Stimulated activated naive CD8-positive, alpha-beta T cell treated with anti-CD3 and anti-CD28 coated beads, Interleukin-15, Interleukin-2, amounts not matched to agents 100 U/mL and 50 U/mL, for 24 hours (primary cell): ENCODE measurements at regions not wholly inside any gene's neighbourhood (a gene's known extent, or its start where the extent isn't known, plus 50 kb on each side); places are given as distances from the start of the nearest gene placed in this dataset.
A peak's percentile ranks its signal among the peaks of the same experiment; 100 is the strongest.

Experiments used
- ATAC-seq: fragments of 150-1000 bp; cut with Tn5 transposase; one replicate; pipeline ENCODE4 v1.10.0; 2021
- DNase-seq: peaks from one replicate; pipeline ENCODE4 v3.0.0; 2021

DNA sequence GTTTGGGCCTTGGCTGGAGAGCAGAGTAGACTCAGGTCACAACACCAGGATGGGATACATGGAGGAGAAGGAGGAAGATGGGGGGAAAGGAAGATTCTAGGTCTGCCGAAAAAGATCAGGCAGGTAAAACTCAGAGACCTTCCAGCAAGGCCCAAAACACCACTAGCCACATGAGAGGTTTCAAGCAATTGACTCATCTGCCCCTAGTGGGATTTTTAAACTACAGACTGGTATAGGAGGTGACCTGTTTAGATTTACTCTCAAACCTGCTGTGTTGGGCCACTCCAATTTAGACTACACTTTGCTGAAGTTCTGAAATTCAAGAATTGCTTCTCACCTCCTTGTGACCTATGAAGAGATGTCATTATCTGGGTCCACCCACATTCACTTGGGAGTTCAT, 236.9 kb upstream of the SASH1 start:
- ATAC-seq (no peak), DNase-seq (no peak)

GRCh38 chr6:148107911-148108310, 234.7 kb upstream of the SASH1 start:
- DNase-seq (no peak), ATAC-seq (no peak)

- no peak for DNase-seq
These were observed 232.9 kb upstream of the SASH1 start for GRCh38 chr6:148109732-148110131.

GRCh38 chr6:148110925-148111324, 231.7 kb upstream of the SASH1 start:
- no peak for DNase-seq
- no peak for ATAC-seq

More at GRCh38 chr6:148109732-148110131, 232.9 kb upstream of the SASH1 start:
- ATAC-seq: no peak

- ATAC-seq: peak; percentile 52
These were observed 229.8 kb upstream of the SASH1 start for GRCh38 chr6:148112851-148113319.

DNA sequence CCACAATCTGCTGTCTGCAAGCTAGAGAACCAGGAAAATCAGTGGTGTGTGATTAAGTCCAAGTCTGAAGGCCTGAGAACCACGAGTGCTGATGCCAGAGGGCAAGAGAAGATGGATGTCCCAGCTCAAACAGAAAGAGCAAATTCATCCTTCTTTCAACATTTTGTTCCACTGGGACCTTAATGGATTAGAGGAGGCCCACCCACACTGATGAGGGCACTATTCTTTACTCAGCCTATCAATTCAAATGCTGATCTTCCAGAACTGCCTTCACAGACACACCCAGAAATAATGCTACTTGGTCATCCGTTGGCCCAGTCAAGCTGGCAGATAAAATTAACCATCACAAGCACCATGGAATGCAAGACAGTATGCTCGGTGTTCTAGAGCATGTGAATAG, 226.6 kb upstream of the SASH1 start:
- DNase-seq (no peak), ATAC-seq (no peak)

More at GRCh38 chr6:148112851-148113319, 229.8 kb upstream of the SASH1 start:
- no peak for DNase-seq

DNA sequence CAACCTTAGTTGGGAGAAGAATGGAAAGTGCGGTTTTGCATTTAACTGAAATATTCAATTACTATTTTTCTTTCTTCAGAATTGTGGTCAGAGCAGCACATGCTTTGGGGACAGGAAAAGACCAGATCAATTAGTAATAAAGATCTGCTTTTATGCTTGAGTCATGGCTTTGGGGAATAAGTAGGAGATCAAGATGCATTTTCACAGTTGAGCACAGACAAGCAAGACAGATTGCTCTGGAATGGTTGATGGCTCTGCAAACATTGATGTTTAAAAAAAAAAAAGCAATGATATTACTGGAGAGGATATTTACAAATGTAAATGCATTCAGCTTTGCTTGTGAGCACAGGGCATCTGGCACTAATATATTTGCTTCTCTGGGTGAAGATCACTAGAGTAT, 224.4 kb upstream of the SASH1 start:
- ATAC-seq (no peak), DNase-seq (no peak)

- no peak for ATAC-seq
- DNase-seq: no peak
These were observed 214.5 kb upstream of the SASH1 start for GRCh38 chr6:148128014-148128730.

DNA sequence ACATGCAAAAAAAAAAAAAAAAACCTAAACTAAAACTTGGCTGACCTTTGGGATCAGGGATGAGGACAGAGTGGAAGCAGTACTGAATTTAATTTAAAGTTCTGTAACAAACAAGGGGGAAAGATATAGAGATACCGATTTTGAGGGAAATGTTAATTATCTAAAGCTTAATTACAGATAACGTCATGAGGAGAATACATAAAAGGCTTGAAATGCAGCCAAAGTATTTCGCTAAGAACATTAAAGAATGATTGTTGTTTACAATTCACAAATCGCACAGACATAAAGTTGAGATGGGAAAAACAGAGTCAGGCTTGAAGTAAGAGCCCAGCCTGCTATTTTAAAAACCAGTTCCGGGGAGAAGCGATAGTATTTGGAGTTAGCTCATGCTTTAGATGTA, 208.0 kb upstream of the SASH1 start:
- no peak for DNase-seq
- no peak for ATAC-seq

DNA sequence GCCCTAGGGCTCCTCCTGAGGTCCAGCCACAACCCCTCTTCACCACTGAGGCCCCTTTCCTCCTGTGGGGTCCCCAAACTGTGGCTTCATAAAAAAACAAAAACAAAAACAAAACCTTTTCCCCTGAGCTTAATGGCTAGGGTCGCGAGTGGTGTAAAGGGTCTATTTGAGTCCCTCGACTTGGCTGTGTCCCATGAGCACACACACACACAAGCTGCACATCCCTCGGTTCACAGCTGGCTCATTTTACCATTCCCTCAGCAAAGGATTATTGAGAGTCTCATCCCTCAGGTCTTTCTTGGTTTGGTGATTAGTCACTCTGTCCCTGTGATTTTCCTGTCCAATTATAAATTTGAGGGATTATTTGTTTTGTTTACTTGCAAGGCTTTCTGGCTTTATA, 206.1 kb upstream of the SASH1 start:
- no peak for ATAC-seq

DNA sequence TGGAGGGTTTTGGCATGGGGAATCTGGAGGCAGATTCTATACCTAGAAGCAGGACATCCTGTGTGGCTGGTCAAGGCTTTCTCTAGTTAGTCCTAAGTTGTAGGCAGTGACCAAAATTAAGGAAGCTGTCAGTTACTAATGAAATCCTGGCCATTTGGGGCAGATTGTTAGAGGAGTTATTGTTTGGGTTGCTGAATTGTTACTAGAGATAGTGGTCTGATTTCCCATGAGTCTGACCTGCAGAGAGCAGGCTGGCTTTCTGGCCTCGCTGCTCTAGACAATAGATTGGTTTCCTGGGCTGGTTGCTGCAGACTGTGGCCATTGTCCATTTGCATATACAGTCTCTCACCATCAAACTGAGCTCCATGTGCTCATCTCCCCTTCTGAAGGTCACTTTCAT, 205.0 kb upstream of the SASH1 start:
- DNase-seq (no peak), ATAC-seq (no peak)

More for the DNA sequence above, 206.1 kb upstream of the SASH1 start:
- DNase-seq: no peak

DNA sequence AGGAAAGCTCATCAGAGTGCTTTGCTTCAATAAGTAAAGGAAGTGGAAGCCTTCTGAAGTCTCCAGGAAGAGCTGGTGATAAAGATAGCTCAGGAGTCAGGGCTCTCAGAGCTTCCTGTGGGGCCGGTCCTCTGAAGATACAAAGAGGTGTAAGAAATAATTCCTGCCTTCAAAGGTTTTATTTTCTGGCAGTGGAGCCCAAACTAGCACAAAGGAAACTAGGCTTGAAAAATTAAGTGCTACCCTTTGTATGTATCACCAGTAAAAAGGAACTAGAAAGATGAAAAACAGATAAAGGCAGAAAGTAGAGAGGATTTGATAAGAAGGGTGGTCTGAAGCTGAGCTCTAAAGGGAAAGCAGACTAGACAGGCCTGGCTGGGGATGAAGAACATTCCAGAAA, 204.1 kb upstream of the SASH1 start:
- ATAC-seq: no peak
- DNase-seq: no peak

DNA sequence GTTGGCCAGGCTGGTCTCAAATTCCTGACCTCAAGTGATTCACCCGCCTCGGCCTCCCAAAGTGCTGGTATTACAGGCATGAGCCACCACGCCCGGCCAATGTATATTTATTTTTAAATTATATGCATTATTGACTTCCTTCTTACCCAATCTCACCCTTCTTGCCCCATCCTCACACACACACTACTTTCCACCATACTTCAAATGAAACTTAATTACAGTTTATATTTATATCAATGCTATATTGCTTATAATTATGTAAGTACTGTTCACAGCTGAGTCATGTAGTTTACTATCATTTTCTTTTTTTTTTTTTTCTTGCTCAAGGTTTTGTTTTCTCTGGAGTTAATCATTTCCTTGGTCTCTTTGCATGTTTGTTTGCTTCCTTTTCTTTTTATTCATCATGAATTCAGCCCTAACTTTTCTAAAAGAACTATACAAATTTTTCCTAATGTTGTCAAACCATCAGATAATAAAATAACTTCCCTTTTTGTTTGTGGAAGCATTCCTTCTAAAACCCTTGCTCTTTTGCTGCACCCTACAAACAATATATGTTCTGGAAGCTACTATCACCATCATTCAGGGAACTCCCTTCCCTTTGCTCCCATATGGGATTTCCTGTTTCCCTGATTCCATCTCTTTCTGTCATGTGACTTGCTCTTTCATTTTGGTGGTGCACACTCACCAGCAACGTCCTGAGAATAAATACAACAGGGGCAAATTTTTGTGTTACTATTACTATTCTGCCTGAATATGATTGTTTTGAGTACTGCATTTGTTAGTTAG, 201.7 kb upstream of the SASH1 start:
- ATAC-seq (no peak), DNase-seq (no peak)

- no peak for DNase-seq
- ATAC-seq: no peak
These were observed 199.8 kb upstream of the SASH1 start for GRCh38 chr6:148142821-148143220.

DNA sequence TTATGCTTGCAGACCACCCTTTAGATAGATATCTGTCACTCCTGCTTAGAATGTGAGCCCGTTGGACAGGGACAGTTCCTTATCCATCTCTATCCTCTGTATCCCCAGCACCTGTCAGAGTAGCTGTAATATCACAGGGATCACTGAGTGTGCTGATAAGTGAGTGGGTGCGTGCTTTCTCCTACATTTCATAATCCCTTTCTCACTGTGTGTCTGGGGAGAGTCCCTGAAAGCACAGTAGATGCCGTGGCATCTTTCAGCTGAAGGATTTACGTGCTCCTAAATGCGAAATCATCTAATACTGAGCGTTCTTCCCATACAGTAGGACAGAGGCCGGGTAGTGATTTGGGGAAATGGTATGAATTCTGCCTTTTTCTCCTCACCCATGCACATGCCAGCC, 198.9 kb upstream of the SASH1 start:
- ATAC-seq (no peak), DNase-seq (no peak)

DNA sequence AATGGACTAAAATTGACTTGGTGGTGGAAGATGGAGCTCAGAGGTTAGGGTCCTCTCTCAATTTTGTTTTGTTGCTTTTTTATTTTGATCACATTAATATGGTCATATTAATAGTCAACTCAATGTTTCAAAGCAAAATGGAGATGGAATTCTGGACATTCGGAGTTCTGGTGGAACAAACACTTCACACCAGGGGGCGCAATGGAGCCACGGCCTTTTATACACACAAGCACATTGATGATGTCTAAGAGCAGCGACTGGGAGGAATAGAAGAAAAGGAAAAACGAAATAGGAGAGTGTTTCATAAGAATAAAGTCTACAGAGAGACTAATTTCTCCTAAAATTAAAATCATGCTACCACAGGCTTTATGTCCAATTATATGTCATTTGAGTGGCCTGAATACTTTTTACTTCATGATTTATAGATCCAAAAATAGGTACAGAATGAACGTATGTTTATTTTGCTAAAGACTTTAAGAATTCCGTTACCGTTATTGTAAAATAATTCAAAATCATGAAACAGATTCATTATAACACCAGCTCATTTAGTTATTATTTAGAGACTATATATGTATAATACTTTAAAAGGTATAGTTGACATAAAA, 197.6 kb upstream of the SASH1 start:
- no peak for ATAC-seq

GRCh38 chr6:148146717-148147462, 195.7 kb upstream of the SASH1 start:
- ATAC-seq: peak; percentile 91
- peak; percentile 58 for DNase-seq

More for the DNA sequence above, 197.6 kb upstream of the SASH1 start:
- DNase-seq: peak; percentile 78

- ATAC-seq (no peak), DNase-seq (no peak)
These were observed 195.2 kb upstream of the SASH1 start for GRCh38 chr6:148147463-148147830.

DNA sequence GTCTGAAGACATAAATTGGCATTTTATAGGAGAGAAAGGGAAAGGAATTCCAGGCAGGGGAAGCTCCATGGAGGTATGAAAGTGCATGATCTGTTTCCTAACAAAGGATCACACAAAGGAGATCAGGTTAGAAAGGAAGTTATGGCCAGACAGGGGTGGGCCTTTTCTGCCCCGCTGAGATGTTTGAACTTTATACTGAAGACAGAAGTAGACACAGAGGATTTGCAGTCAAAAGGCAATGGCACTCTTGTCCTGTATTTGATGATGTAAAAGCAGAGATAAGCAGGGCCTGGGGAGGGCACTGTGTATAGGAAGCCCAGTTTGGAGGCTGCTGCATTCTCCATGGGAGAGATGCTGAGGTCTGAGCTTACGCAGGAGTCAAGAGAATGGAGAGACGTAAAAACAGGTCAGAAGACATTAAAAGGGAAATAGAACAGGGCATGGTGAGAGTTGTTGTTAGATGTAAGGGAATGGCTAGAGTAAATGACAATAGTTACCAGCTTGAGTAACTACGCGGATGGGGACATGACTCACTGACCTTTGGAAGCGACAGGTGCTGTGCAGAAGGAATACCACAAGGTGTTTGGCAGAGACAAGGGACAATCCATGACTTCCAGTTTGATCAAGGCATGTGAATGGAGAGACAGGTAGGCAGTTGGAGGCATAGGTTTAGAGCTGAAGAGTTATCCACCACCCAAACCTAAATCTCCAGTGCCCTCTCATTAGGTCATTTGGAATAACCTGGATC, 190.6 kb upstream of the SASH1 start:
- no peak for ATAC-seq
- no peak for DNase-seq

DNA sequence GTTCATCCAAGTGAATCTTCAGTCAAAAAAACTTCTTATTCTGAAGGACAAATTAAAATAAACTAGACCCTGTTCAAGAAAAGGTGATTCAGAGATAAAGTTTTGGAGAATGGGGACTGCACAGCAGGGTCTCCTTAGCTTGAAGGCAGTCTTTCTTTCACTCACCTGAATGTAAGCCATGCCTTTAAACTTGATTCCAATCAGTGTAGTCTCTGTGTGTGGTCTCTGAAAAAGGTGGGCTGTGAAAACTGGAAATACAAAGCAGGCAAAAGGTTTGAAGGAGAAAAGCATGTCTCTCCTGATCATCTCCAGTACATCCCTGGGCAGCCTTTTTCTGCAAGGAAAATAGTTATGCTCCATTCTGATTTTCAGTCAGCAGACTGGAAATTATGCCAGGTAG, 188.0 kb upstream of the SASH1 start:
- DNase-seq (no peak), ATAC-seq (no peak)

DNA sequence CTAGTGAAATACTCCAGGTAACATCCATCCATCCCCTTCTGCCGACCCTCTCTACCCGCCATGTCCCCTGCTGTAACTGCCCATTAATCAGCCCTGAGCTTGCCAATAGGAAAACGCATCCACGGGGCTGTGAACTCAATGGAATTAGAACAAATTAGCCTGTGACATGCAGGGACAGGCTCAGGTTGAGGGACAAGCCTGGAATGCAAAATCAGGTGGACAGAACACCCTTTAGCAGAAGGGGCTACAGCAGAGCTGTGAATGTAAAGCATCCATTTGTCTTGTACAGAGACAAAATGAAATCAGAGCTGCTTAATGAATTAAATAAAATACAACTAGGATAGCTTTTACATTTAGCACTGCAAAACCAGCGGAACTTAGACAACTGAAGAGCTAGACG, 187.3 kb upstream of the SASH1 start:
- no peak for DNase-seq
- ATAC-seq: no peak

DNA sequence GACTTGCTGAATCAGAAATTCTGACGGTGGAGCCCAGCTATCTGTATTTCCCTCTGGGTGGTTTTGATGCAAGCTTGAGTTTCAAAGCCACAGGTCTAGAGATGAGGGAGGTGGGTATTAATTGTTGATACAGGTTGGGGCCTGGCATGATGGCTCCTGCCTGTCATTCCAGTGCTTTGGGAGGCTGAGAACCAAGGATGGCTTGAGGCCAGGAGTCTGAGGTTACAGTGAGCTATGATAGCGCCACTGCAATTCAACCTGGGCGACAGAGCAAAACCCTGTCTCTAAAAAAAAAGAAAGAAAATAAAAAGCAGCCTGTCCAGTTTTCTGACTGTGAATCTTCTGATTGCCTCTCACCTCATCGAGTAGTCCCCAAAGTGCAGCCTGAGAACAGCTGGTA, 184.8 kb upstream of the SASH1 start:
- no peak for ATAC-seq
- no peak for DNase-seq
